ENCODE measurements at regions not wholly inside any gene's neighbourhood (a gene's known extent, or its start where the extent isn't known, plus 50 kb on each side); places are given as distances from the start of the nearest gene placed in this dataset.
"Not testable (repeated sequence)": the region's sequence is repeated elsewhere in the genome, so short reads cannot be mapped to it uniquely, and the experiment has no call there.

DNA sequence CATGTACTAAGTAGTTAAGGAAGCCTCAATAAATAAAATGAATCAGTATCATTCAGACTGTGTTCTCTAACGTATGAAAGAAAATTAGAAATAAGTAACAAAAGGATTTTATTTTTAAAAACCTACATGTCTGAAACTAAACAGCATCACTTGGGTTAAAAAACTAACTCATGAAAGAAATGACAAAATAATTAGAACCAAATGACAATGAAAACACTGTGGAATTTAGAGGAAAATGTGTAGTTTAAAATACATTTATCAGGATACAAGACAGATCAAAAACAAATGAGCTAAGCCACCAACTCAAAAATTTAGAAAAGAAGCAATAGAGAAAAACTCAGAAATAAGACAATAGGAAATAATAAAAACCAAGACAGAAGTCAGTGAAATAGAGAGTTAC lies 108.7 kb downstream of the TENT5C start:
- H3K27me3 ChIP-seq: no peaks in the 10 kb centered on the region
- DNase-seq: no peak
- WGBS, 2 donors (ENCODE audit: low coverage in 1 of 2): 85 to 92% methylated on average over 1 of the region's 1 CpG
- no peak for TF ChIP-seq EP300 (IDR thresholded peaks at IDR 0.05; ENCODE audit: low read depth)
- TF ChIP-seq CTCF (IDR thresholded peaks at IDR 0.05): no peak
- TF ChIP-seq POLR2AphosphoS5 (IDR thresholded peaks at IDR 0.05): no peak
- TF ChIP-seq POLR2A (IDR thresholded peaks at IDR 0.05): no peak
- H3K9me3 ChIP-seq: no peaks in the 10 kb centered on the region
- H3K4me3 ChIP-seq: no peak overlapping the region
- H3K36me3 ChIP-seq: no peaks in the 10 kb centered on the region
- intact Hi-C loops (cut with DNase I; ENCODE audit: low total_unique reads): no loop called here
- no peak overlapping the region for H3K27ac ChIP-seq
- H3K4me1 ChIP-seq: no peaks in the 10 kb centered on the region
- in situ Hi-C loops (cut with MboI; ENCODE audit: low pct_ligation_motif_present in 1 of 4, low pct_unique_long_range_greater_than_20kb in 1 of 4, low sequenced_read_pairs in 3 of 4): no loop called here

DNA sequence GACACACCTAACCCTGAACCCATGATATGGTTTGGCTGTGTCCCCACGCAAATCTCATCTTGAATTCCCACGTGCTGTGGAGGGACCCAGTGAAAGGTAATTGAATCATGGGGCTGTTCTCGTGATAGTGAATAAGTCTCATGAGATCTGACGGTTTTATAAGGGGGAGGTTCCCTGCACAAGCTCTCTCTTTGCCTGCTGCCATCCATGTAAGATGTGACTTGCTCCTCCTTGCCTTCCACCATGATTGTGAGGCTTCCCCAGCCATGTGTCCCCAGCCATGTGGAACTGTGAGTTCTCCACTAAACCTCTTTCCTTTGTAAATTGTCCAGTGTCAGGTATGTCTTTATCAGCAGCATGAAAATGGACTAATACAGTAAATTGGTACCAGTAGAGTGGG lies 110.2 kb downstream of the TENT5C start:
- DNase-seq; H3K4me1 ChIP-seq; H3K4me3 ChIP-seq; H3K9me3 ChIP-seq; H3K27me3 ChIP-seq; in situ Hi-C loops (cut with MboI; ENCODE audit: low pct_ligation_motif_present in 1 of 4, low pct_unique_long_range_greater_than_20kb in 1 of 4, low sequenced_read_pairs in 3 of 4); H3K36me3 ChIP-seq; H3K27ac ChIP-seq; intact Hi-C loops (cut with DNase I; ENCODE audit: low total_unique reads): not testable (repeated sequence)
- 86% methylated on average over 4 of the region's 4 CpGs; no CpG with 5 or more reads in 1 of the 2 donors for WGBS, 2 donors (ENCODE audit: low coverage in 1 of 2)

DNA sequence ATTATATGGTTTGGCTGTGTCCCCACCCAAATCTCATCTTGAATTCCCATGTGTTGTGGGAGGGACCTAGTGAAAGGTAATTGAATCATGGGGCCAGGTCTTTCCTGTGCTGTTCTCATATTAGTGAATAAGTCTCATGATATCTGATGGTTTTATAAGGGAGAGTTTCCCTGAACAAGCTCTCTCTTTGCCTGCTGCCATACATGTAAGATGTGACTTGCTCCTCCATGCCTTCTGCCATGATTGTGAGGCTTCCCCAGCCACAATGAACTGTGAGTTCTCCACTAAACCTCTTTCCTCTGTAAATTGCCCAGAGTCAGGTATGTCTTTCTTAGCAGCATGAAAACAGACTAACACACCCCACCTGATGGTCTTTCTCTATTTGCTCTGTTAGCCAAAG lies 112.1 kb downstream of the TENT5C start:
- H3K9me3 ChIP-seq; H3K27me3 ChIP-seq; in situ Hi-C loops (cut with MboI; ENCODE audit: low pct_ligation_motif_present in 1 of 4, low pct_unique_long_range_greater_than_20kb in 1 of 4, low sequenced_read_pairs in 3 of 4); H3K27ac ChIP-seq; H3K36me3 ChIP-seq; DNase-seq; intact Hi-C loops (cut with DNase I; ENCODE audit: low total_unique reads); H3K4me3 ChIP-seq; H3K4me1 ChIP-seq: not testable (repeated sequence)

- H3K4me1 ChIP-seq; in situ Hi-C loops (cut with MboI; ENCODE audit: low pct_ligation_motif_present in 1 of 4, low pct_unique_long_range_greater_than_20kb in 1 of 4, low sequenced_read_pairs in 3 of 4); H3K27ac ChIP-seq; intact Hi-C loops (cut with DNase I; ENCODE audit: low total_unique reads); H3K27me3 ChIP-seq; H3K4me3 ChIP-seq; H3K36me3 ChIP-seq; DNase-seq; H3K9me3 ChIP-seq: not testable (repeated sequence)
- 47 to 50% methylated on average over 1 to 2 of the region's 2 CpGs for WGBS, 2 donors (ENCODE audit: low coverage in 1 of 2)
These were observed 112.7 kb downstream of the TENT5C start for GRCh38 chr1:117718596-117718995.

- Histone ChIP-seq H3K27me3 (no peaks in the 10 kb centered on the region), H3K9me3 (peaks cover 4 to 6% of the 10 kb centered on the region in 2 donors), H3K27ac (no peak overlapping the region), H3K4me1 (no peaks in the 10 kb centered on the region), H3K36me3 (no peaks in the 10 kb centered on the region), H3K4me3 (no peak overlapping the region)
- in situ Hi-C loops (cut with MboI; ENCODE audit: low pct_ligation_motif_present in 1 of 4, low pct_unique_long_range_greater_than_20kb in 1 of 4, low sequenced_read_pairs in 3 of 4) (no loop called here), intact Hi-C loops (cut with DNase I; ENCODE audit: low total_unique reads) (no loop called here)
- TF ChIP-seq EP300 (IDR thresholded peaks at IDR 0.05; ENCODE audit: low read depth): no peak
- no peak for TF ChIP-seq POLR2A (IDR thresholded peaks at IDR 0.05)
- no peak for TF ChIP-seq CTCF (IDR thresholded peaks at IDR 0.05)
- TF ChIP-seq POLR2AphosphoS5 (IDR thresholded peaks at IDR 0.05): no peak
- no peak for DNase-seq
- WGBS, 2 donors (ENCODE audit: low coverage in 1 of 2): 93 to 100% methylated on average over 1 of the region's 1 CpG
These were observed 113.2 kb downstream of the TENT5C start for GRCh38 chr1:117719004-117719403.

DNA sequence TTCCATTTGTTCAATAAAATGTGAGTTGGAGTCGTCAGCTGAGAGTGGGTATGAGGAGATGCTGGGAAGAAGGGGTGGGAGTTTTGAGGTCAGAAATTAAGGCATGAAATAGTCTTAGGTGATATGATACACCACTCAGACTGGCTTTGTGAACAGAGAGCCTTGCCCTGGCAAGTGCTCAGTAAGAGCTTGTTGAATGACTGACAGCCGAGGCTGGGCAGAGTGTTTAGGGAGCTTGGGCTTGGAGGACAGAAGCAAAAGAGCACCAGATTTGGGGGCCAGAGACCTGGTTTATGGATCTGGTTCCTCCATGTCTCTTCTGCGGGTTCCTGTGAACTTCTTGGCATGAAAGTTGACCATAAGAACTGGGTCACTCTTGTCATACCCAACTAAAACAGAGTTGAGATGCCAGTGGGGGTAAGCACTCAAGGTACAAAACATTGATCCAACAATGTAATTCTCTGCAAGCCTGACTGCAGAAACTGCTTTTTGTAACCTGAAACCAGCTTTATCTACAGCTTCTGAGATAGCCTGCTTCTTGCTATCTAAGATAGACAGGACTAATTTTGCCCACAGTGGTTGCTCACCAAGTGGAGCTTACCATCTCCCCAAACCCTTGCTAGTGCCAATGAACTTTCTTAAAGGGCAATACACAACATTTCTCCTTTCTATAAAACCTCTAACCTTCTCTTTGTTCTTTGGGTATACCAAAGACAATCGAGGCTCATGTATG lies 126.4 kb downstream of the TENT5C start:
- DNase-seq: no peak
- Histone ChIP-seq H3K27ac (no peak overlapping the region), H3K4me3 (no peak overlapping the region), H3K4me1 (peaks cover 0 to 8% (median 4%) of the 10 kb centered on the region in 4 donors), H3K36me3 (no peaks in the 10 kb centered on the region), H3K9me3 (no peaks in the 10 kb centered on the region), H3K27me3 (no peaks in the 10 kb centered on the region)
- WGBS, 2 donors (ENCODE audit: low coverage in 1 of 2): 84 to 92% methylated on average over 2 to 4 of the region's 4 CpGs
- no peak for TF ChIP-seq CTCF (IDR thresholded peaks at IDR 0.05)
- no peak for TF ChIP-seq POLR2AphosphoS5 (IDR thresholded peaks at IDR 0.05)
- TF ChIP-seq POLR2A (IDR thresholded peaks at IDR 0.05): no peak
- TF ChIP-seq EP300 (IDR thresholded peaks at IDR 0.05; ENCODE audit: low read depth): no peak
- in situ Hi-C loops (cut with MboI; ENCODE audit: low pct_ligation_motif_present in 1 of 4, low pct_unique_long_range_greater_than_20kb in 1 of 4, low sequenced_read_pairs in 3 of 4): no loop called here
- intact Hi-C loops (cut with DNase I; ENCODE audit: low total_unique reads): no loop called here

Measured in transverse colon (tissue), 4 donors.